GM18867 (cell line): ENCODE measurements at regions not wholly inside any gene's neighbourhood (a gene's known extent, or its start where the extent isn't known, plus 50 kb on each side); places are given as distances from the start of the nearest gene placed in this dataset.
"Not testable (repeated sequence)": the region's sequence is repeated elsewhere in the genome, so short reads cannot be mapped to it uniquely, and the experiment has no call there.

ENCODE experiments used
- ATAC-seq: cut with Tn5 transposase; IDR thresholded peaks from one replicate; pipeline ENCODE4 v1.9.1; 2021; ENCODE audit warnings: mild to moderate bottlenecking, moderate library complexity; ENCODE audit not compliant: unreplicated experiment

DNA sequence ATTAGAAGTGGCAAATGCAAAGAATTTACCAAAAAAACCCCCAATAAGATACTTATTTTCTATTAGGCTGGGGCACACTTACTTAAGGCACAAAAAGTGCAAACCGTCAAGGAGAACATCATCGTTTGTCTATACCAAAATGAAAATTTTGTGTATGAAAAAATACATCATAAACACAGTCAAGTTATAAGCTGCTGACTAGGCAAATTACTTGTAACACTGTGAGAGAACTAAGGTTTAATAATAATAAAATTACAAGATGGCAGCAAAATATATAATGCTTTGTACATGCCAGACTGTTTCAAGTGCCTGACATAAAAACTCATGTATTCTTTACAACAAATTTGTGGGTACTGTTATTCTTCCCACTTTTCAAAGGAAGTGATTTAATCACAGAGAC lies 297.2 kb upstream of the CRBN start:
- no peak for ATAC-seq

- ATAC-seq, result no peak
Observed at GRCh38 chr3:3468596-3468995, 289.1 kb upstream of the CRBN start.

GRCh38 chr3:3464131-3464530 lies 284.6 kb upstream of the CRBN start:
- ATAC-seq, result no peak

DNA sequence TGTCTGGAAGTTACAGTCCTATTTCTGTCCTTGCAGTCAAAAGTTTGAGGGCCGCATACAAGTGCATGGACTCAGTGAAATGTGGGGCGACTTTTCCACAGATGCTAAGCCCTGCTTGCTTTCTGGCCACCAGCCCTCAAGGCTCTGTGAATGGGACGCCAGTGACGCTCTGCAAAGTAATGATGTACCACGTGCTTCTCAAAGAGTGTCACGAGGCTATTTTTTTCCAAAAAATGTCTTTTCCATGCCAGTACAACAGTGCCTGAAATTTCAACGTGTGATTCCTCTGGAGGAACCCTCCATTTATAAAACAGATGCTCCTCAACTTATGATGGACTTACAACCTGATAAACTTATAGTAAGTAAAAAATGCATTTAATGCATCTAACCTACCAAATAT lies 281.8 kb upstream of the CRBN start:
- ATAC-seq, result no peak

GRCh38 chr3:3448468-3448867 lies 269.0 kb upstream of the CRBN start:
- peak; percentile 48 for ATAC-seq

DNA sequence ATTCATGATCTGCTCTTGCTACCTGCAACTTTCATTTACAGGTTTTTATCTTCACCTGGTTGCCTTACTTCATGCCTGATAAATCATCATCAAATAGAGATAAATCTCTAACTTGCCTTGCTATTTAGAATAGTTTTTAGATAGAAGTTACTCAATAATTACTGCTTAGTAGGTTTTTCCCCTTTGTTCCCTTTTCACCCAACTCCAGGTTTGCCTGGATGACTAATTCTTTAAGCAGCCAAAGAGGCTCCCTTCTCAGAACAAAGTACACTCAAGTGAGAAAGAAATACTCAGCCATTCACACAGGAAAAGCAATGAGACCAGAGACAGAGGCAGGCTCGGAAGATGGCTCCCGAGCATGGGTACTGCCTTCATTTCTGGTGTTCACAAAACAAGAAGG lies 268.1 kb upstream of the CRBN start:
- no peak for ATAC-seq

- no peak for ATAC-seq
Observed at GRCh38 chr3:3446251-3446650, 266.8 kb upstream of the CRBN start.

GRCh38 chr3:3443482-3443881 lies 264.0 kb upstream of the CRBN start:
- ATAC-seq, result no peak

- ATAC-seq, result no peak
Observed at GRCh38 chr3:3433711-3434110, 254.2 kb upstream of the CRBN start.

GRCh38 chr3:3429841-3430240 lies 250.3 kb upstream of the CRBN start:
- ATAC-seq, result no peak

- ATAC-seq, result not testable (repeated sequence)
Observed at GRCh38 chr3:3407707-3408106, 228.2 kb upstream of the CRBN start.

DNA sequence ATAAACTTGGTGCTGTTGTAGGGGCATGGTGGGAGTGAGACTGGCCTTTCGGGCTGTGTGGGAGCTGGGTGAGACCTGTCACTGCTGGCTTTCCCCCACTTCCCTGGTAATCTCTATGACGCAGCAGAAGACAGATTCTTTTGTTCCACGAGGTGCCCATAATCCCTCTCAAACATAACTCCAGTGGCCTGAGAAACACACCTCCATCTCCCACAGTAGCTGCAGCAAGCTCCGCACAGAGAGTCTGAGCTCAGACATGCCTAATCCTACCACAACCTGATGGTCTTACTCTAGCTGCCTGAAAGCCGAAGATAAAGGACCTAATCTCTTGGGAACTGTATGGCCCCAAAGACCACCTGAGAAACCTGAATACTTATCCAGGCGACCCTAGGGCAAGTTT lies 225.6 kb upstream of the CRBN start:
- no peak for ATAC-seq

DNA sequence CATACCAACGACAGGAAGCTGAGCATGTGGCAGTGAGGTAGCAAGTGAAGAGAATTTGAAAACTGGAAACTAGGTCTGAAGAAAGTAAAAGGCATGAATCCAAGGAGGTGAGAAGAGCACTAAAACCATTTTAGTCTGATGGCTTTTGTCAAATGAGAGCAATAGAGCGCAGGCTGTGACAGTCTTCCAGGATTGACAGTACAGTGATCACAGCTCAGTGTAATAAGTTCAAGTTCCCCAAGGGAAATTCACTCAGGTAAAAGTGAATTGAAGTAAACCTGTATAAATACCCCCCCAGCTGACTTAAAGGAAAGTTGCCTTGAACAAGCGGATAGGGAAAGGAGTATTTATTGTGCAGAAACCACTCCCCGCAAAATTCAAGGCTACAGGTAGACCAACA lies 224.2 kb upstream of the CRBN start:
- no peak for ATAC-seq

- no peak for ATAC-seq
Observed at GRCh38 chr3:3392946-3393345, 213.5 kb upstream of the CRBN start.

GRCh38 chr3:3383461-3383860 lies 204.0 kb upstream of the CRBN start:
- no peak for ATAC-seq

DNA sequence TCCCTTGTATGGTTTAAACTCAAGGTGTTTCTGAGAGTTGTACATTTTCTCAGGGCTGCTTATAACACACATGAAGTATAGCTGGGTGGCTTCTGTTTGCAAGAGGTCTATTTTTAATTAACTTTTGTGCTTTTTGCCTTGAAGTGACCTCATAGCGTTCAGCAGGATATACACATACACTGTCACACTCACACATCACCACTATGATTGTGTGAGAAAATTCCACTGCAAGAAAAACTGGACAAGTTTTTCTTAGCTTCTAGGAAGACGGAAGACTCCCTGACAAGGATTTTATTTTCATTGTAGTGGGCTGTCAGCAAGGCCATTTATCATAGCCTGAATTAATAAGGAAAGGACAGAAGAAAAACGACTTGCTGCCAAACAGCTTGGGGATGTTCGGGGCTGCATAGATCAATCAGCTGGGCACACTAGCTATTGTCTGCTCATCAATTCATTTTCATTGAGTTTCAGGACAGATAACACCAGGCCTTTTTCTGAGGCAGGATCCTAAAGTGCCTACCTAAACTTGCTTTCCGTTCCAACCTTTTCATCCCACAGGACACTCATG lies 192.8 kb upstream of the CRBN start:
- no peak for ATAC-seq

GRCh38 chr3:3368306-3368705 lies 188.8 kb upstream of the CRBN start:
- ATAC-seq, result no peak

DNA sequence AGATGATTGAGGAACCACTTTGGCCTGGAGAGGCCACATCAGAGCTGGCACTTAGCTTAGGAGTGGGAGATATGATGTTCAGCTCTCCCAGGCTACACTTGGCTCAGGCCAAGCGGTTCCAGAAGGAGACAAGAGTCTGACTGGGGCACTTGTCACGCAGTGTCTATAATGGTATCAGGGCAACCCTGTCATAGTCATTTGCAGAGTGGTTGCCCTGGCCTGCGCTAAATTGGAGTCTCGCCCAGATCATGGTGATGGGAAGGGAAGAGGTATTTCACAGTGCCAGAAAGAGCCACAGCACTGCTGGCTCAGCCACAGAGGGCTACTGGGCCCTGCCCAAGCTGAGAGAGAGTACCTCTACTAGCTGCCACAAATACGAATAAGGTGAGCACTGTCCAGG lies 186.9 kb upstream of the CRBN start:
- ATAC-seq, result no peak

DNA sequence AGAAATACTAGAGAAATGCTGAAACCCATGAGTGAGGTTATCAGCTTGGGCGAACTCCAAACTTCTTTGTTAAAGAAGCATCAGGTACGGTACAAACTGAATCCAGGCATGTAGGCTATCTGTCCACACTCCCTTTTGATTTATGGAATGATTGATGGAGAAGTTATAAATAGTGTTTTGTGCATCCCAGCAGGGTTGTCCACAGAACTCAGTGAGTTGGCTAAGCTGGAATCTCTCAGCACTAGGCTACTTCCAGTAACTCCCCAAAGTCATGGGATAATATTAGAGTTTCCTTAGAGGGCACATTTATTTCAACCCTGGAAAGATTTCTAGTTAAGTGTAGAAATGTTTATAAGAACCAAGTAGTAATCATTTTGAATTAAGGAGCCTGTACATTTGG lies 186.2 kb upstream of the CRBN start:
- ATAC-seq, result no peak

DNA sequence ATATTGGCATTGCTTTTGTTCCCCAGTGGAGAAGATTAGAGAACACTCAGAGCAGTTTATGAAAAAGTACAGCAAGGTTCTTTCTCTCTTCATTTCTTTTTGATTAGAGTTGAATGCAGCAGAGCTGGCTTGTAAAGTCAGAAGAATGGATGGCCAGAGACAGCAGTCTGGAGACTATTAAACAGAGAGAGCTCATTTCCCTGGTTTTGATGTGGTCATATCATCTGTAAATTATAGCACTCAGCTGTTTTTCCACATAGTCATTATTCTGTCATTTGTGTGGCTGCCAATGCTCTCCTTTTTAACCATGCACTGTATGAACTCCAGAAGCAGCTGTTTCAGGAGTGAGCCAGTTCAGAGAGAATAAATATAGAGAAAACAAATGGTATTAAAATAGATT lies 177.4 kb upstream of the CRBN start:
- ATAC-seq, result no peak

- no peak for ATAC-seq
Observed at GRCh38 chr3:3355442-3355841, 176.0 kb upstream of the CRBN start.

DNA sequence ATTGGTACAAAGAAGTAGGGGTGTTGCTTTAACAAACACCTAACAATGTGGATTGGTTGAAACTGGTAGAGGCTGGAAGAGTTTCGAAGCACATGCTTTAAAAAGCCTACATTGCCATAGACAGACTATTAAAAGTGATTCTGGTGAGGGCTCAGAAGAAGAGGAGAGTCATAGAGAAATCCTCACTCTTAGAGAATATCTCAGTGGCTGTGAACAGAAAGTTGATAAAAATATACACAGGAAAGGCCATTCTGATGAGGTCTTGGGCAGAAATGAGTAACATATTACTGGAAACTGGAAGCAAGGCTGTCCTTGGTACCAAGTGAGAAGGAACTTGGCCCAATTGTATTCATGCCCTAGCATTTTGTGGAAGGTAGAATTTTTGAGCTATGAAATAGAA lies 173.7 kb upstream of the CRBN start:
- ATAC-seq, result peak; percentile 87

DNA sequence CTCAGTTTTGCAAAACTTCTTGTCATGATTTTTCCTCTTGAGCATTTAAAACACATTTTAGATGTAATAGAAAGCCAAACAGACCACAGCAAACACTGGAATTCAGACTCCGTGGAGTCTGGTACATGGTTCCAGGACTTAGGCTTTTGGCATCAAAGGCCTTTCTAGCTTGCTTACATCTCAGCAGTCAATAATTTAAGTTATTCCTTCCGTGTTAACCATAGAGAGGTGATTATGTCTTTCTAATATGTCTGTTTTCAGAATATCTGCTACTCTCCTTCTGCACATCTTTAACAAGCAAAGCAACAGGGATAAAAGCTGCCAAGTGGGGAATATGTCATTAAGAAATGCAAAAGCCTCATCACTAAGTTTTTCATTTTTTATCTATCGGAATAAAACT lies 171.7 kb upstream of the CRBN start:
- no peak for ATAC-seq

DNA sequence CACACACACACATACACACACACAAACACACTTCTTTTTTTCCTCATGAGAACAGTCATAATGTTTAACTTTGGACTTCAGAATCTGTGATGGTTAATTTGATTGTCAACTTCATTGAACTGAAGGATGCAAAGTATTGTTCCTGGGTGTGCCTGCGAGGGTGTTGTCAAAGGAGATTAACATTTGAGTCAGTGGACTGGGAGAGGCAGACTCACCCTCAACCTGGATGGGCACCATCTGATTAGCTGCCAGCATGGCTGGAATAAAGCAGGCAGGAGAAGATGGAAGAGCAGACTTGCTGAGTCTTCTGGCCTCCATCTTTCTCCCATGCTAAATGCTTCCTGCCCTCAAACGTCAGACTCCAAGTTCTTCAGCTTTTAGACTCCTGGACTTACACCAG lies 167.6 kb upstream of the CRBN start:
- not testable (repeated sequence) for ATAC-seq
